ENCODE measurements at regions not wholly inside any gene's neighbourhood (a gene's known extent, or its start where the extent isn't known, plus 50 kb on each side); places are given as distances from the start of the nearest gene placed in this dataset.

- intact Hi-C loops (cut with micrococcal nuclease) = no loop called here
These were observed 98.8 kb upstream of the NCKAP5 start for GRCh38 chr2:133667085-133667484.

GRCh38 chr2:133667968-133668367, 99.7 kb upstream of the NCKAP5 start:
- intact Hi-C loops (cut with micrococcal nuclease) = no loop called here

- intact Hi-C loops (cut with micrococcal nuclease) = no loop called here
These were observed 100.3 kb upstream of the NCKAP5 start for GRCh38 chr2:133668547-133668946.

GRCh38 chr2:133673305-133673905, 105.1 kb upstream of the NCKAP5 start:
- intact Hi-C loops (cut with micrococcal nuclease) = no loop called here

- intact Hi-C loops (cut with micrococcal nuclease) = no loop called here
These were observed 105.8 kb upstream of the NCKAP5 start for GRCh38 chr2:133674066-133674432.

GRCh38 chr2:133674433-133675331, 106.4 kb upstream of the NCKAP5 start:
- intact Hi-C loops (cut with micrococcal nuclease) = no loop called here

GRCh38 chr2:133676392-133677130, 108.3 kb upstream of the NCKAP5 start:
- intact Hi-C loops (cut with micrococcal nuclease) = no loop called here

- intact Hi-C loops (cut with micrococcal nuclease) = no loop called here
These were observed 112.2 kb upstream of the NCKAP5 start for GRCh38 chr2:133680343-133681049.

GRCh38 chr2:133682347-133682746, 114.1 kb upstream of the NCKAP5 start:
- intact Hi-C loops (cut with micrococcal nuclease) = no loop called here

- intact Hi-C loops (cut with micrococcal nuclease) = no loop called here
These were observed 114.6 kb upstream of the NCKAP5 start for GRCh38 chr2:133682906-133683305.

- intact Hi-C loops (cut with micrococcal nuclease) = no loop called here
These were observed 117.5 kb upstream of the NCKAP5 start for GRCh38 chr2:133685636-133686215.

- intact Hi-C loops (cut with micrococcal nuclease) = no loop called here
These were observed 122.5 kb upstream of the NCKAP5 start for GRCh38 chr2:133690780-133691179.

GRCh38 chr2:133691336-133691735, 123.1 kb upstream of the NCKAP5 start:
- intact Hi-C loops (cut with micrococcal nuclease) = no loop called here

GRCh38 chr2:133705287-133705686, 137.0 kb upstream of the NCKAP5 start:
- intact Hi-C loops (cut with micrococcal nuclease) = no loop called here

GRCh38 chr2:133710613-133711012, 142.3 kb upstream of the NCKAP5 start:
- intact Hi-C loops (cut with micrococcal nuclease) = no loop called here

- intact Hi-C loops (cut with micrococcal nuclease) = no loop called here
These were observed 142.9 kb upstream of the NCKAP5 start for GRCh38 chr2:133711201-133711600.

GRCh38 chr2:133711806-133712205, 143.5 kb upstream of the NCKAP5 start:
- intact Hi-C loops (cut with micrococcal nuclease) = no loop called here

GRCh38 chr2:133712369-133712768, 144.1 kb upstream of the NCKAP5 start:
- intact Hi-C loops (cut with micrococcal nuclease) = no loop called here

- intact Hi-C loops (cut with micrococcal nuclease) = no loop called here
These were observed 144.9 kb upstream of the NCKAP5 start for GRCh38 chr2:133713049-133713580.

GRCh38 chr2:133716166-133716565, 147.9 kb upstream of the NCKAP5 start:
- intact Hi-C loops (cut with micrococcal nuclease) = no loop called here

- intact Hi-C loops (cut with micrococcal nuclease) = no loop called here
These were observed 149.2 kb upstream of the NCKAP5 start for GRCh38 chr2:133717497-133717896.

Measured in T-helper 1 cell treated with Interleukin-12 subunit alpha and Interleukin-12 subunit beta and Interleukin-4 antibody, amounts not matched to agents 30 ng/mL and 1 ng/mL, for 36 hours (primary cell).